Left colon (tissue), 2 donors: ENCODE measurements at regions not wholly inside any gene's neighbourhood (a gene's known extent, or its start where the extent isn't known, plus 50 kb on each side); places are given as distances from the start of the nearest gene placed in this dataset.

ENCODE experiments used
- ATAC-seq: fragments of 200-7000 bp; cut with Tn5 transposase; one replicate; pipeline ENCODE4 v1.9.1; 2020; ENCODE audit warnings: mild to moderate bottlenecking, moderate library complexity
- DNase-seq, 2 donors: peaks; one replicate each; pipeline ENCODE4 v3.0.0-alpha.2; 2020
- intact Hi-C, 2 donors: fragments of 100-400 bp; cut with DNase I in 1 of 2; cut with micrococcal nuclease in 1 of 2; formaldehyde crosslinking; loops; one replicate each; pipeline versions ENCODE4 v1.11.2 to v1.14.0; 2022; cut with DNase I, micrococcal nuclease
- donor health status: DM: no; HTN: no; CAD: no.
- donor health status: DM: yes; HTN: yes; CAD: no.

DNA sequence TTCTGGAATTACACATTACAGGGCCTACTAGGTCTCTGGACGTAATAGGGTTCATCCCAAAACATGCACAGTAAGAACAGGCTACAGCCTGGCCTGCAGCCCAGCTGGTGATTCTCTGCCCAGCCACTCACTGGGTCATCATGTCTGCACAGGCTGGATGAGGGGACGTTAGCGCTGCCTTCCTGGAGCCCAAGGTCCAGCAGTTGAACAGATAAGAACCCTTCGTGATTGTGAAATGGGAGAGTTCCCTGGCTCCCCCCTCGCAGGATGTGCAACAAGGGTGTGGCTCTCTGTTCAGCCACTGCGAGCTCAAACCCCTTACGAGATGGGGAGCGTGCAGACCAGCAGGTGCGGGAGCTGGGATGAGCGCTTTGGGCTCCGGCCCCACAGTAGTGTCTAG, 200.0 kb upstream of the CDH5 start:
- intact Hi-C loops: no loop called here
- DNase-seq (no peak), ATAC-seq (no peak)

DNA sequence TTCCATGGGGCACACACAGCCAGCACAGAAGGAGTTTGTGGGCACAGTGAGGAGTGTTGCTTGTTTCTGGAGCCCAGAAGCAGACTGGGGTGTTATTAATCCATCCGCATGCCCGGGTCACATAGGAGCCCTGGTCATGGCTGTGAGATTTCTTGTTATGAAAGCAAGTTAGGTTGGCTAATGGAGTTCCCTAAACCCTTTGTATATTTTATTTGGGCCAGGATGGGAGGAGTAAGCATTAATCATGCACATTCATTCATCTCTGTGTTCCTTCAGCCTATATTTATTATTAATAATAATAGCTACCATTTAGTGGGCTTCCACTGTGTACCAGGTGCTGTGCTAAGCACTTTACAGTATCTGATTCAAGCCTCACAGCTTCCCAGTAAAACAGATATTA, 200.6 kb upstream of the CDH5 start:
- ATAC-seq: no peak
- intact Hi-C loops: no loop called here
- DNase-seq: no peak

DNA sequence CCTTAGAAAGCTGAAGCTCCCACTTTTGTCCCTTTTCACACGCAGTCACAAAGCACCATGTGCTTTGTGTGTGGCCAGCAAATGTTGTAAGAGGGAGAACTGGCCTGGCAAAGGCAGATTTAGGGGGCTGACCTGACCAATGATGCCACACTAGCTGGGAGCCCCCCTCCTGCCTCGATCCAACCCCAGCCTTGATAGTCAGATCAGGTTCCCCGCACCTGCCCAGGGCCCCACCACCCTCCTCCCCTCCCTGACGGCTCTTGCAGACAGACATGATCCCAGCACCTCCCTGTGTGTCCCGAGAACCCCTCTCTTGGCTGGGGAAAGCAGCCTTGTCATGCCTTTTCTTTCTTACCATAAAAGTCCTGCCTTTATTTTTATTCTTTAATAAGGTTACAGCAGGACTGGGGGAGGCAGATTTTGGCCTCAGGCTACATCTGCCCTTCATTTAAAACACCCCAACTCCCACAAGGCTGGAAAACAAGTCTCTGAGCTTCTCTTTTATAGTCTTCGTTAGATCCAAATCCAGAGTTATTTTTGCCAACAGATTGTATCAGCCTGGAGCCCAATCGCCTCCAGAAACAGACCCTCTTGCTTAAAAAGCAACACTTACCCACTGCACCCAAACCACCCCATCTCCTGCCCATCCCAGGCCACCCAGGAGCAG, 201.8 kb upstream of the CDH5 start:
- ATAC-seq: no peak
- DNase-seq: no peak
- intact Hi-C loops: no loop called here

DNA sequence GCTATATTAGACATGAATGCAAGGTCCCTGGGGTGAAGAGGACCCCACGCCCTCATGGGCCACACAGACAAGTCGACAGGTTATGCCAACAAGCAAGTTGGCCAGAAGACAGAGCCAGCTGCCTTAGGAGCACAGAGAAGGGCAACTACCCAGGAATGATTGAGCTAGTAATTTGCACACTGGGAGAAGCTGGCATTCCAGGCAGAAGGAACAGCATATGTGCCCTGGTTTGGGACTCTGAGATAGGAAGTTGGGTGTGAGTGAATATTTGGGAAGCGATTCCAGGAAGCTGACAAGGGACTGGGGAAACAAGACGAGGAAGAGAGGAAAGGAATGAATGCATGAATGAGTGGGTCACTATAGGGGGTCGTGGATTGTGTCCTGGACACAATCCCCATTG, 203.7 kb upstream of the CDH5 start:
- DNase-seq: no peak
- no peak for ATAC-seq
- intact Hi-C loops: no loop called here

DNA sequence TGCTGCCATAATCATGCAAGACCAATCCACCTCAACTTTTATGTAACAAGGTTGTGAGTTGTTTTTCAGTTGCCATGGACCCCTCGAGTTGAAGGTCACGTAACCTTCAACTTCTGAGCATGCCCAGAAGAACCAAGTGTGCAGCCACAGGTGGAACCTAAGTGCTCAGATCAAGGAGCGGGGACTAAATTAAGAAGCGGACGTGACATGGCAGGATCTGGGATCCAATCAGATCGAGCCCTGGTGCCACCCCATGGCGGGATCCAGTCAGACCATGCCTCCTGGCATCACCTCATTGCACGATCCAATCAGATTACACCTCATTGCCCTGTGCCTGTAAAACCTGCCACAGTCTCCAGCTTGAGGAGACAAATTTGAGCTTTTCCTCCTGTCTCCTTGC, 204.5 kb upstream of the CDH5 start:
- no peak for DNase-seq
- intact Hi-C loops: no loop called here
- no peak for ATAC-seq

DNA sequence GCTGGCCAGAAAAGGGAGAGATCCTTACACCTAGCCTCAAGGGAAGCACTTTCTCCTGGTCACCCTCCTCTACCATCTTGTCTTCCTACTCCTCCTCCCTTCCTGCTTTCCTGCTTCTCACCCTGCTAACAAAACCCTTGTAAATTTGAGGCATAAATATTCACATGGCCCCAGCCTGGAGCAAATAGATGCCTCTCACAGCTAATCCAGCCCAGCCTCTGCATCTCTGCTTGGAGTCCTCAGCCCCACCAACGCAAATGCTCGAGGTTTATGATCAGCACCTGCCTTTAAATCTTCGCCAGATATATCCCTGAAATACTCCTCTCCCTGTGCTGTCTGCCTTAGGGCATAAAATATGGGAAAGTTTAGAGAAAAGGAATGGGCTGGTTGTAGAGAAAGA, 205.2 kb upstream of the CDH5 start:
- ATAC-seq (no peak), DNase-seq (no peak)
- intact Hi-C loops: no loop called here

DNA sequence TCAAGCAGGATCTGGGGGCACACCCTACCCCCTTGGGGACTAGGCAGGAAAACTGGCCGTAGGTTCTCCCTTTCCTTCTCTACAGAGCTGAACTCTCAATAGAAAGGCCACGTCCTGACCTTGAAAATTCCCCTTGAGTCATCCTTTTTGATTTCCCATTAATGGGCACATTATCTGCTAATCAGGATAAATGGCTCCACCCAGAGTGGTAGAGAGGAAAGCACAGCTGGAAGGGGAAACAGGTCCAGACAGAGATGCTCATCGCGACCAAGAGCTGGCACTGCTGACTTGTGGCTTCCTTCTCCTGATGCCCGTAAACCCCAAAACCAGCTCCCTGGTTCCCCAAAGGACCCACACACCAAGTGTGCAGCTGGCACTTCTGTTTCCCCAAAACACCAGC, 206.5 kb upstream of the CDH5 start:
- intact Hi-C loops: no loop called here
- ATAC-seq: no peak

DNA sequence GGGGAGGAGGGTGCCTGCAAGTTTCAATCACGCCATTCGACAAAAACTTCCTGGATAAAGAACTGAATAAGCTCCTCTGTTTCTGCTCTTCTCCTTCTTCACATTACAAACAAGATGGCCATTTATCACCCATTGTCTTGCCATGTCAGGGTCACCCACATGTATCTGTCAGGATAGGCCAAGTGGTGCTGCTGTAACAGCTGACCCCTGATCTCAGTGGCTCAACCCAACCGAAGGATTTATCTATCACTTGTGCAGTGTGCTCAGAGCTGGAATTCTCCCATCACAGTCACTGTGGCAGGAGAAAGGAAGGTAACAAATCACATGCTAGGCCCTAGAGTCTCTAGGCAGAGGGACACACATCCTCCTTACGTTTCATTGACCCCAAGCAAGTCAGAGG, 210.0 kb upstream of the CDH5 start:
- no peak for ATAC-seq
- intact Hi-C loops: no loop called here
- DNase-seq: no peak

More for the DNA sequence above, 206.5 kb upstream of the CDH5 start:
- no peak for DNase-seq

DNA sequence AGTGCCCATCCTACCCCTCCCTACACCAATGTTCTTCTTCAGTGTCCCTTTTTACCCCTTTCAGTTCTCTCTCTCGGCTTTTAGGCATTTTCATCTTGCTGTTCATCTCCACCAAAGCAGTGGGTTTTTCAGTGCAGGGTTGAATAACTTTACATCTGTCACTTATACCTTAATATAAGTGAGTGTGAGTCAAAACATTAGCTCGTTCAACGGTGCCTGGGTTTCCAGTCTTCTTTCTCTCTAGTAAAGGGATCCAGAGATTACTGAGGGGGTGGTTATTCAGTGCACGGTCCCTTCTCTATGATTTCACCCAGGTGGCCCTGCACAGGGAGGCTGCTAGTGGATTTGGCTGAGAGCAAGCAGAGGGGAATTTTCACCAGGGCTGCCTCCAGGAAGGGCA, 210.6 kb upstream of the CDH5 start:
- intact Hi-C loops: no loop called here
- no peak for DNase-seq
- no peak for ATAC-seq

DNA sequence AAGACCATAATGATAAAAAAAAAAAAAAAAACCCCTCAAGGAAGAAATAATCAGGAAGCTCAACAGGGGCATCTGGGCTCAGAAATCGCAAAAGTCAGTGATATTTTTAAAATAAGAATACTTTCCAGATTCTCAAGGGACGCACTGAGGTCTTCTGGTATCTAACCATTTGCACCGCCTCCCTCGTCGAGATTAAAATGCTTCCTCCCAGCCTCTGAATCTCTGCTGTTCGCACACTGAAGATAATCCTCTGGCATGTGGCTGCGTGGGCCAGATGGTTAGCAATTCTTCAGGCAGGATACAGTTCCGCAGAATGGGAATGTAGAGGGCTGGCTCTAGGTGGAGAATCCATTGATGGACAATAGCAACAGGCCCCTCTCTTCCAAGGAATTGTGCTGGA, 211.7 kb upstream of the CDH5 start:
- ATAC-seq: no peak
- DNase-seq: no peak
- intact Hi-C loops: no loop called here

DNA sequence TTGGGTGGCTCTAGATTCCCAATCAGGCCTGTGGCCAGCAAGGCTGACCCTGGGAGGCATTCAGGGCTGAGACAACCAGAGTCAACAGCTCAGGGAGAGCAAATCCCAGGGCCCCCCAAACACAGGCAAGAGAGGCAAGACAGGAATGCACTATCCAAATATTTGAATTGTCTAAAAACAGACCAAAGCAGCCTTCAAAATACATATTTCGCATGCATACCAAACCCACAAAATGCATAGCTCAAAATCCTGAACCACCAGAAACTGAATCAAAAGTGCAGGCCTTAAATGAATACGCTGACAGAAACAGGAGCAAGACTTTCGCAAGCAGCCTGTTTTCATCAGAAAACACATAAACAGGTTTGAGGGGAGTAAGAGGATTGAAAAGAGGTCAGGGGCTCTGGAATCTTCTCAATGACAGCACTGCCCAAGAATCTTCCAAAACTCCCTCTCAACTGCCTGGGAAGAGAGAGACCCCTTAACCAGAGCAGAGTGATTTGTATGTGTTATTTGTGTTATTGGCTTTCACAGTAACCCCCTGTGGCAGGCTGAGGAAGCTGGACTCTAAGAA, 213.6 kb upstream of the CDH5 start:
- intact Hi-C loops: no loop called here
- no peak for DNase-seq
- ATAC-seq: no peak

DNA sequence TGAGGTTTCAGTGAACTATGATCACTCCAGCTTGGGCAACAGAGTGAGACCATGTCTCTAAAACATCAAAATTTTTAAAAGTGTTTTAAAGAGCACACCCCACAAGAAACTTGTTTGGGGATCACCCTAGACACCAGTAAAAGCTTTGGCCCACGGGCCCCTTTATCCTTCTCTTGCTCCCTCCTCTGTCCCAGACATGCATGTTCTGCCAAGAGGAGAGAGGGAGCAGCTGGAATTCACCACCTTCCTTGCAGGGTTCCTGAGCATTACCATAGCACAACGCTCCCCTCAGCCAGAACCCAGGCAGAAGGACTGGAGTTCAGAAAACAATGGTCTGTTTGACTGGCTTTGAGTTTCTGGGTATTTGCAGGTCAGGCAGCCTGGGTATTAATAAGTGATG, 214.3 kb upstream of the CDH5 start:
- no peak for DNase-seq
- ATAC-seq: no peak
- intact Hi-C loops: no loop called here

DNA sequence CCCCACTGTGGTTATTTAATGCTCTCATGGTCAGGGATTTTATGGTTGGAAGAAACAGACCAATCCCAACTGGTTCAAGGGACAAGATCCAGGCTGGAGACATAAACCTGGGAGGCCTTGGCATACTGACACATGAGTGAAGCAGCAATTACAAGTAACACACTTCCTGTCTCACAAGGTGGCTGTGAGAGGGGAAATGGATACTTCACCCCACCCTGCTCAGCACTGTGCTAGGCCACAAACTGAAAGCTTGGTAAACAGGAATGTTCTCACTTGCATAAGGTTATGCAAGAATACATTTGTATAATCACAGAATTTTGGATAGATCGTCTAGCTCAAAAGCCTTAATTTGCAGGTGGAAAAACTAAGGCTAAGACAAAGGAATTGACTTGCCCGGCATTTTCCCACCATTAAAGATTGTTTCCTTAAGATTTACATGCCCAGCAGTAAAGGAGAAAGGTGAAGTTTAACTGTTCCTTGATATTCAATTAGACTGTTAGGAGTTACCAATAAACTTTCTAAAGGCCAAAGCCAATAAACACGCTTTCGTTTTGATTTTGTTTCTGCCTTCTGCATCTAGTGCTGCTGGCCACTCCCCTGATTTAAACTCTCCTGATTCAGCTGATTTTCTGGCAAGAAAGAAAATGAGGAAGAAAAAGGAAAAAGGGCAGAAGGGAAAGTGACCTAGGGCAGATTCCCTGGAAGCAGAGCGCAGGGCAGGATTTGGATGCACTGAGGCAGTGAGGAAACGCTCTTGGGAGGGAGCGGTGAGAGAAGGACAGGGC, 215.6 kb upstream of the CDH5 start:
- ATAC-seq: no peak
- no peak for DNase-seq
- intact Hi-C loops: no loop called here

DNA sequence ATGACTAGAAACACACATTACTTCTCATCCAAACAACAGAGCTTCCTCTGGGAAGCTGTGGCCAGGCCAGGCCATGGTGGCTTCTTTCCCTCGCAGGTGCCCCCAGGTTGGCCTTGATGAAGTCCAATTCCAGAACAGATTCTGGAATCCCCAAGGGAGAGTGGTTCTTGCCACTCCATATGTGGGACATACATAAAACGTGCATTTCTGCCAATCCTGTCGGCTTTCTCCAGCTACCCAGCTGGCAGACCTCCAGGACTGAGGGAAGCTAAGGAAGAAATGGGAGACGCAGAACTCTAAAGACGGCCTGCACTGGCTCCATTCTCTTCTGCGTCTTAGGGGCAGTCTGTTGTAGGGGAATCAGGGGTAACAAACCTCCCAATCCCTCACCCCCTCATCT, 219.2 kb upstream of the CDH5 start:
- DNase-seq (no peak), ATAC-seq (no peak)
- intact Hi-C loops: no loop called here

DNA sequence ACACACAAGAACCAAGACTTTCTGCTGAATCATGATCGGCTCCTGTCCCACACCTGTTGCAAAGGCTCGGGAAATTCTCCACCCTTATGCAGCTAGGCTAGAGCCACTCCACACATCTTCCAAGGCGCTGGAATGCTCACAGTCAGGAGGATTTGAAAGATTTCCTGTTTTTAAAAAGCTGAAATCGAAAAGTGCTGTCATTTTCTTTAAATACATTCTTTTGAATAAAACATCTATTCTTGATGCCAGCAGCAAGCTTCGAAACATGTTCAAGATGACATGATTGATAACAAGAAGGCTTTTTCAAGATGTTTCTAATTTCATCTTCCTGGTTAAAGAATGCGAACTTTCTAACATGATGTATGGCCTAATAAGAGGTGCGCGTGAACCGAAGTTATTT, 219.7 kb upstream of the CDH5 start:
- DNase-seq: no peak
- no peak for ATAC-seq
- intact Hi-C loops: no loop called here

DNA sequence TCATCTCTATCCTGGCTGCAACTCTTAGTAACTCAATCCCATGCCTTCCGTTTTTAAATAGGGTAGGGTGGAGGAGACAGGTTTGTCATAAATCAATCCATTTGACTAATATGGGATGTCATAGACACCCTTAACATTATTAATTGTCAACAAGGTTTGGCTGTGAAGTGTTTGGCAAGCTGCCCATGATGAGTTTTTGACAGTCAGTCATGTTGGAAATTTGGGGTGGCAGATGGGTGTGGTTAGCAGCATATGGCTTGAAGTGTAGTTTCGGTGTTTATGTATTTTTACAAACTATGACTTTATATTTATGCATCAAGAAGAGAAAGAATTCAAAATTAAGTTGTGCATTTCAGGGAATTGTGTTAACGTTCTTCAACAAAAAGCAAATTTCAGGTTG, 221.8 kb upstream of the CDH5 start:
- intact Hi-C loops: no loop called here
- ATAC-seq (no peak), DNase-seq (no peak)

DNA sequence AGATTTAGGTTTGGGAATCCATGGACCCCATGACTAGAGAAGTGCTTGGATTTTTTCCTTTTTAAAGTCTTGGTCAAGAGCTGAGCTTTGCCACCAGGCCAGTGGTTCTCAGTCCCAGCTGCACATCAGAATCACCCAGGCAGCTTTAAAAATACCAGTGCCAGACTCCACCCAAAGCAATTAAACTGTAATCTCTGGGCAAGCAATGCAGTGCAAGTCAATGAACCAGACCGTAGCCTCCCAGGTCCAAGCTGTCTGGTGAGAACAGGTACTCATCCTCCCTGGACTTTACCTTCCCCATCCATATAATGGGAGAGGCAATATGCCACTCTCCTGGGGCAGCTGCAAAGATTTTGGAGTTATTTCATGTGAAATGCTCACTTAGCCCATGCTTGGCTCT, 223.1 kb upstream of the CDH5 start:
- intact Hi-C loops: no loop called here
- ATAC-seq: peak; percentile 37
- no peak for DNase-seq

DNA sequence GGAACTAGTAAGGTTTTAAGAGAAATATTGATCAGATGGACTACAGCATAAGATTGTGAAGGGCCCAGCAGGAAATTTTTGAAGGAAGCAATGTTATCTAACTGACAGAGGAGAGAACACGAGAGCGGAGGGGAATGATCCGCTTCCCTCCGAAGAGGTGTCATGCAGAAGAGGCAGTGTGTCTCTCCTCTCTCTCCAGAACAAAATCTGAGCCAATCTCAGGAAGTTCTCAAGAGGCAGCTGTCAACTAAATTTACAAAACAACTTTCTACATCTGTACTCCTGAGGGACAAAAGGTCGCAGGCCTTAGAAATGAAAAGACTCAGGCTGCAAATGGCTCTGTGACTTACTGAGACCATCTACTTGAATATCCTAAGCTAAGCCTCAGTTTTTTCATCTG, 224.6 kb upstream of the CDH5 start:
- intact Hi-C loops: no loop called here
- ATAC-seq (no peak), DNase-seq (no peak)

DNA sequence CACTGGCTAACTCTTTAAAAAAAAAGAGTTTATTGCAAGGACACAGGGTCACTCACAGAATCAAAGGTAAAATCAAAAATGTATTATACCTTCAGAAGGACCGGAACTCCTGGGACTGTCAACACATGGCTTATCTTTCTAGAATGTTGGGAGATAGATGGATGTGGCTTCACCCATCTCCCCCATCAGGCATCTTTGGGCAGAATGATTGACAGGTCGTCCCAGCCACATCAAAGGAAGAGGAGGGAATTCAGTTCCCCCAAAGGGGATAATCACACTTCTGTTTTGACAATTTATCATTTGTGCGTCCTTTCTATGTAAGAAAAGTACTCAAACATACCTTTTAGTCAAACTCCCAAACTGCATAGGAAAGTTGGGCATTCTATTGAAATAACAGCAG, 228.6 kb upstream of the CDH5 start:
- ATAC-seq (no peak), DNase-seq (no peak)
- intact Hi-C loops: no loop called here

DNA sequence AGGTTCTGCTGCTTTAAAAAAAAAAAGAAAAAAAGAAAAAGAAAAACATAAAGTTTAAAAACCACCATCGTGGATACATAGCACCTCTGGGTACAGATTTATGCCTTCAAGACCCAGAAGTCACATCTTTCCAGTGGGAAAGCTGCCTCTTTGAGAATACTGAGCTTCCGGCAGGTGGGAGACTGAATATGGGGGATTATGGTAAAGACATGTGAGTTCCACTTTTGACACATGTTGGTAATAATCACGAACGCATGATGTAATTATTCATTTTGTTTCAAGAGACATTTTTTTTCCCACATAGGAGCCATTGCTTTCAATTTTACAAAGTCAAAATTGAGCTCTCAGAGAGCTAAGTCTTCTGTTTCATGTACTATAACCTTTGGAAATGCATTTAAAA, 229.7 kb upstream of the CDH5 start:
- intact Hi-C loops: no loop called here
- DNase-seq (no peak), ATAC-seq (no peak)

DNA sequence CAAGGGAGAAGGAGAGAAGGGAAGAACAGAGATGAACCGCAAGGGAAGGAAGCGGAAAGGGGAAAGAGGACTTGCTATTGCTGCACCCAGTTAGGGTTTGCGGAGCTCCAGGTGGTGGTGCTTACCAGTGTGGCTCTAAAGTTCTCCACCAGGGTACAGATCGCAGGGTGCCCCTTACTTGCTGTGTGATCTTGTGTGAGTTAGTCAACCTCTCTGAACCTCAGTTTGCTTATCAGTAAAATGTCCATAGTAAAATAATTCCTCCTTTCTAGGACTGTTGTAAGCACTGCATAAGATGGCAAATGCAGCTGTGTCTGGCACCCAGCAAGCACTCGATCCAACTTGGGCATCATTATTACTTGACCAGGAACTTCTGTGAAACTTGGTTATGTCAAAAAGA, 230.7 kb upstream of the CDH5 start:
- DNase-seq (no peak), ATAC-seq (no peak)
- intact Hi-C loops: no loop called here
